SK-N-SH treated with all-trans-retinoic acid at 6 μM for 48 hours (cell line): ENCODE measurements at regions not wholly inside any gene's neighbourhood (a gene's known extent, or its start where the extent isn't known, plus 50 kb on each side); places are given as distances from the start of the nearest gene placed in this dataset.

Experiments used
- ATAC-seq: fragments of 200-7000 bp; cut with Tn5 transposase; 3 replicates; pipeline ENCODE4 v1.9.1; 2020; ENCODE audit warnings: mild to moderate bottlenecking, moderate library complexity
- ARNTL ChIP-seq: fragments of 450-650 bp; formaldehyde crosslinking; IDR thresholded peaks from 2 replicates; pipeline ENCODE4 v1.5.0; 2020; ENCODE audit warnings: low read depth, mild to moderate bottlenecking, moderate library complexity, borderline replicate concordance
- BACH2 ChIP-seq: fragments of 250-450 bp; sonication (Bioruptor Pico); IDR thresholded peaks from 2 replicates; pipeline ENCODE4 v1.9.0; 2021; ENCODE audit warnings: mild to moderate bottlenecking, borderline replicate concordance
- CREB5 ChIP-seq: fragments of 250-450 bp; sonication (Bioruptor Pico); IDR thresholded peaks from 2 replicates; pipeline ENCODE4 v1.5.1; 2020; ENCODE audit warnings: low read depth, mild to moderate bottlenecking, moderate library complexity
- CSDC2 ChIP-seq: fragments of 250-450 bp; sonication (Bioruptor Pico); IDR thresholded peaks from 2 replicates; pipeline ENCODE4 v1.5.0; 2020; ENCODE audit warnings: mild to moderate bottlenecking, moderate library complexity
- CSRNP3 ChIP-seq: fragments of 250-450 bp; sonication (Bioruptor Pico); IDR thresholded peaks from 2 replicates; pipeline ENCODE4 v1.5.1; 2021; ENCODE audit warnings: mild to moderate bottlenecking, moderate library complexity
- ESRRG ChIP-seq: fragments of 250-450 bp; sonication (Bioruptor Pico); IDR thresholded peaks from 2 replicates; pipeline ENCODE4 v1.6.1; 2021; ENCODE audit warnings: mild to moderate bottlenecking
- GLIS3 ChIP-seq: fragments of 250-450 bp; sonication (Bioruptor Pico); IDR thresholded peaks from 2 replicates; pipeline ENCODE4 v1.5.0; 2020; ENCODE audit warnings: mild to moderate bottlenecking, moderate library complexity
- ISL1 ChIP-seq: fragments of 250-450 bp; sonication (Bioruptor Pico); IDR thresholded peaks from 2 replicates; pipeline ENCODE4 v2.1.2; 2022; ENCODE audit warnings: mild to moderate bottlenecking, moderate library complexity
- OSR1 ChIP-seq: fragments of 250-450 bp; sonication (Bioruptor Pico); IDR thresholded peaks from 2 replicates; pipeline ENCODE4 v1.8.0; 2022; ENCODE audit warnings: moderate library complexity, mild to moderate bottlenecking, inconsistent platforms
- PATZ1 ChIP-seq: fragments of 250-450 bp; sonication (Bioruptor Pico); IDR thresholded peaks from 2 replicates; pipeline ENCODE4 v1.8.0; 2020; ENCODE audit warnings: mild to moderate bottlenecking, moderate library complexity, borderline replicate concordance
- POU6F1 ChIP-seq: fragments of 250-450 bp; sonication (Bioruptor Pico); IDR thresholded peaks from 2 replicates; pipeline ENCODE4 v1.8.0; 2021; ENCODE audit warnings: low read depth, mild to moderate bottlenecking, moderate library complexity, borderline replicate concordance
- PPARA ChIP-seq: fragments of 250-450 bp; sonication (Bioruptor Pico); IDR thresholded peaks from 2 replicates; pipeline ENCODE4 v1.5.0; 2020; ENCODE audit warnings: mild to moderate bottlenecking, borderline replicate concordance
- RARB ChIP-seq: fragments of 250-450 bp; sonication (Bioruptor Pico); IDR thresholded peaks from 2 replicates; pipeline ENCODE4 v1.8.0; 2021; ENCODE audit warnings: mild to moderate bottlenecking, moderate library complexity
- SNAI2 ChIP-seq: fragments of 250-450 bp; sonication (Bioruptor Pico); IDR thresholded peaks from 2 replicates; pipeline ENCODE4 v1.5.0; 2020; ENCODE audit warnings: mild to moderate bottlenecking, moderate library complexity
- TOX ChIP-seq: fragments of 250-450 bp; sonication (Bioruptor Pico); IDR thresholded peaks from 2 replicates; pipeline ENCODE4 v1.8.0; 2021; ENCODE audit warnings: mild to moderate bottlenecking, moderate library complexity, borderline replicate concordance
- TSHZ2 ChIP-seq: fragments of 250-450 bp; sonication (Bioruptor Pico); IDR thresholded peaks from 2 replicates; pipeline ENCODE4 v1.5.0; 2020; ENCODE audit warnings: mild to moderate bottlenecking, moderate library complexity
- ZC3H10 ChIP-seq: fragments of 250-450 bp; sonication (Bioruptor Pico); IDR thresholded peaks from 2 replicates; pipeline ENCODE4 v1.5.1; 2021; ENCODE audit warnings: mild to moderate bottlenecking, moderate library complexity
- ZFP3 ChIP-seq: fragments of 250-450 bp; sonication (Bioruptor Pico); IDR thresholded peaks from 2 replicates; pipeline ENCODE4 v1.5.0; 2020; ENCODE audit warnings: mild to moderate bottlenecking, moderate library complexity
- ZFP30 ChIP-seq: fragments of 450-650 bp; formaldehyde crosslinking; IDR thresholded peaks from 2 replicates; pipeline ENCODE4 v1.5.0; 2022; ENCODE audit warnings: mild to moderate bottlenecking, moderate library complexity
- ZNF70 ChIP-seq: fragments of 450-650 bp; formaldehyde crosslinking; IDR thresholded peaks from 2 replicates; pipeline ENCODE4 v1.5.0; 2020; ENCODE audit warnings: mild to moderate bottlenecking, moderate library complexity
- ZNF8 ChIP-seq: fragments of 450-650 bp; formaldehyde crosslinking; IDR thresholded peaks from 2 replicates; pipeline ENCODE4 v1.5.0; 2020; ENCODE audit warnings: mild to moderate bottlenecking, moderate library complexity

GRCh38 chr5:118605761-118606160, 382.6 kb downstream of the DTWD2 start:
- TF ChIP-seq GLIS3 (CRISPR knock-in tag): no peak
- TF ChIP-seq BACH2: no peak
- no peak for TF ChIP-seq ZNF8 (CRISPR knock-in tag)
- TF ChIP-seq CREB5 (CRISPR knock-in tag): no peak
- no peak for ATAC-seq

- no peak for ATAC-seq
These were observed 384.2 kb downstream of the DTWD2 start for GRCh38 chr5:118604106-118604505.

More at GRCh38 chr5:118604106-118604505, 384.2 kb downstream of the DTWD2 start:
- no peak for TF ChIP-seq ZNF70 (CRISPR knock-in tag)
- no peak for TF ChIP-seq BACH2
- TF ChIP-seq ARNTL (CRISPR knock-in tag): no peak
- TF ChIP-seq OSR1: no peak
- TF ChIP-seq SNAI2 (CRISPR knock-in tag): no peak
- TF ChIP-seq PPARA (CRISPR knock-in tag): no peak
- TF ChIP-seq POU6F1 (CRISPR knock-in tag): no peak
- TF ChIP-seq CSRNP3 (CRISPR knock-in tag): no peak
- TF ChIP-seq ZFP30: no peak
- no peak for TF ChIP-seq PATZ1
- no peak for TF ChIP-seq CREB5 (CRISPR knock-in tag)
- TF ChIP-seq ISL1 (CRISPR knock-in tag): no peak
- no peak for TF ChIP-seq ESRRG (CRISPR knock-in tag)
- no peak for TF ChIP-seq ZFP3
- TF ChIP-seq TOX (CRISPR knock-in tag): no peak
- no peak for TF ChIP-seq CSDC2 (CRISPR knock-in tag)
- TF ChIP-seq TSHZ2: no peak
- no peak for TF ChIP-seq ZC3H10
- no peak for TF ChIP-seq RARB (CRISPR knock-in tag)
- no peak for TF ChIP-seq ZNF8 (CRISPR knock-in tag)
